ENCODE measurements at regions not wholly inside any gene's neighbourhood (a gene's known extent, or its start where the extent isn't known, plus 50 kb on each side); places are given as distances from the start of the nearest gene placed in this dataset.

DNA sequence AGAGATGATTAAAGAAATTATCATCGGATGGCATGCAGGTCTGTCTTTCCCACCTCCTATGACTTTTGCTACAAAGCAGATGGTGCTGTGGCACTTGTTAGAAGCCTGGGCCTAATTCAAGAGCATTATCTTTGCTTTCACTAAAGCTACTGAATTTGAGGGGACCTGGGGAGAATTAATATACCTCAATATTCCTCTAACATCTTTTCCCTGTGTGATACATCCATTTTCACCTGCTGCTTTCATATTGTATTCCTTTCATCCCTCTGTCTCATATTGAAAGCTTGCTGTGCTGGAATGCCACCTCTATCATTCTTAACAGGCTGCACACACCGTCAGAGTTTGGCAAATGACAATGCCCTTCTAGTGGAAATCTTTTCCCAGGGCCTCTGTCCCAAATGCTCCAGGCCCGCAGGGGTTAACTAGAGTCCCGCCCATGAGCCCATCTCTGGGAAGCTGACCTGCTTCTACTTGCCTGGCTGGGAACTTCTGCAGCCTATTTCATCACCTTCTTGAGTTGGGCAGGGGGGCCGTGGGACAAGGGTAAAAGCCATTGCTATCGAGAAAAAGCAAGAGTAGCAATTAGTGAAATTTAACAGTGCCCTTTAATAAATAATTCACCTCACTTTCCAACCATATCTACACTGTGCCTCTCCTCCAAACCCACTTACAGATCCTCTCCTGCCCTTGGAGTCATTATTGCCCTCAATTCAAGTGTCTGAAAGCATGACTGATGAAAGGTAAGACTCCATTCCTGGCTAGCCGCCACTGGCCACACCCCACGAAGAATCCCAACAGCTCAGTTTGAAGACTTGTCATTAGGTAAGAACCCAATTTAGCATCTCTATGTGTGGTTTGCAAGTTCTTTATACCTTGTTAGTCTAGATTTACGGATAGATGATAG is 126.7 kb upstream of the BTG1 start:
- TF ChIP-seq FOSL1 (IDR thresholded peaks at IDR 0.05; ENCODE audit: low read depth), result no peak
- no peak for TF ChIP-seq JUND (IDR thresholded peaks at IDR 0.05)
- no peak for TF ChIP-seq CEBPB (IDR thresholded peaks at IDR 0.05; ENCODE audit: low read depth)

Data from HCT116 (cell line).